ENCODE measurements at regions not wholly inside any gene's neighbourhood (a gene's known extent, or its start where the extent isn't known, plus 50 kb on each side); places are given as distances from the start of the nearest gene placed in this dataset.

DNA sequence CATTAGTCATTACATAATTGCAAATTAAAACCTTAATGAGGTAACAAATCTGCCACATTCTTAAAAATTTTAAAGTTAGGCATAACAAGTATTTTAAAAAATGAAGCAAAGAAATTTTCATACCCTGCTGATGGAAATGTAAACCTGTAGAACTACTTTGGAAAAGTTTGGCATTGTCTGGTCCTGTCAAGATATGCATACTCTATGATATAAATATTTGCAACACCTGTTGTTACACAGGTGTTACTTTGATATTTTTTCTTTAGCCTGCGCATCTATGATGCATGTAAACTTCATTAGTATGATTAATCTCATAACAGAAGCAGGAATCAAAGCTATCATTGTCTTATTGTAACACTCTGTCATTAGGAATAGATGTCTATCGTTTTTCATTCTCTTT lies 634.3 kb downstream of the TRIB2 start:
- SMC1A ChIA-PET (ENCODE audit: uncharacterized antibody, unreplicated experiment) = no interaction called here
- Histone ChIP-seq H3K4me3 (no peak overlapping the region), H3K4me2 (ENCODE audit: control insufficient read depth, insufficient read depth) (no peak overlapping the region), H3K36me3 (ENCODE audit: control insufficient read depth in 2 of 2, insufficient read depth in 2 of 2, low read length in 1 of 2) (no peaks in the 10 kb centered on the region), H3K9me3 (replicated peaks; ENCODE audit: control insufficient read depth, insufficient read depth, low read length) (no peaks in the 10 kb centered on the region), H3K4me1 (ENCODE audit: control insufficient read depth, insufficient read depth, low read length) (no peaks in the 10 kb centered on the region), H3K9ac (ENCODE audit: control insufficient read depth, insufficient read depth, low read length) (no peak overlapping the region), H3K27me3 (replicated peaks in 1 of 2; ENCODE audit: control insufficient read depth in 2 of 2, insufficient read depth in 2 of 2, low read length in 1 of 2) (no peaks in the 10 kb centered on the region), H2AFZ (ENCODE audit: control insufficient read depth, low read depth, low read length) (no peak overlapping the region), H3K79me2 (ENCODE audit: control insufficient read depth, insufficient read depth, low read length) (no peaks in the 10 kb centered on the region), H3K27ac (ENCODE audit: control insufficient read depth, insufficient read depth) (no peak overlapping the region), H4K20me1 (ENCODE audit: control insufficient read depth, insufficient read depth) (no peaks in the 10 kb centered on the region)
- in situ Hi-C loops (cut with MboI) = no loop called here
- CTCF ChIA-PET = no interaction called here
- WGBS (ENCODE audit: insufficient coverage, insufficient replicate concordance, low lambda C conversion rate, missing lambda C conversion rate) = 31% methylated on average over 2 of the region's 2 CpGs
- ATAC-seq (no peak), DNase-seq (ENCODE audit: low read depth, low spot score) (no peak), FAIRE-seq (no peak)
- no TSS peak for BruUV-seq (replicated peaks)
- intact Hi-C loops (cut with micrococcal nuclease; ENCODE audit: unreplicated experiment) = no loop called here
- POLR2A ChIA-PET = no interaction called here
- RAD21 ChIA-PET (ENCODE audit: unreplicated experiment) = no interaction called here
- no peak for TF ChIP-seq SMC3 (IDR thresholded peaks at IDR 0.05; ENCODE audit: borderline replicate concordance, low read length)
- TF ChIP-seq BCL11A (IDR thresholded peaks at IDR 0.05; ENCODE audit: low read depth, low read length) = no peak
- no peak for TF ChIP-seq PAX8 (IDR thresholded peaks at IDR 0.05)
- TF ChIP-seq, protein P1, sequence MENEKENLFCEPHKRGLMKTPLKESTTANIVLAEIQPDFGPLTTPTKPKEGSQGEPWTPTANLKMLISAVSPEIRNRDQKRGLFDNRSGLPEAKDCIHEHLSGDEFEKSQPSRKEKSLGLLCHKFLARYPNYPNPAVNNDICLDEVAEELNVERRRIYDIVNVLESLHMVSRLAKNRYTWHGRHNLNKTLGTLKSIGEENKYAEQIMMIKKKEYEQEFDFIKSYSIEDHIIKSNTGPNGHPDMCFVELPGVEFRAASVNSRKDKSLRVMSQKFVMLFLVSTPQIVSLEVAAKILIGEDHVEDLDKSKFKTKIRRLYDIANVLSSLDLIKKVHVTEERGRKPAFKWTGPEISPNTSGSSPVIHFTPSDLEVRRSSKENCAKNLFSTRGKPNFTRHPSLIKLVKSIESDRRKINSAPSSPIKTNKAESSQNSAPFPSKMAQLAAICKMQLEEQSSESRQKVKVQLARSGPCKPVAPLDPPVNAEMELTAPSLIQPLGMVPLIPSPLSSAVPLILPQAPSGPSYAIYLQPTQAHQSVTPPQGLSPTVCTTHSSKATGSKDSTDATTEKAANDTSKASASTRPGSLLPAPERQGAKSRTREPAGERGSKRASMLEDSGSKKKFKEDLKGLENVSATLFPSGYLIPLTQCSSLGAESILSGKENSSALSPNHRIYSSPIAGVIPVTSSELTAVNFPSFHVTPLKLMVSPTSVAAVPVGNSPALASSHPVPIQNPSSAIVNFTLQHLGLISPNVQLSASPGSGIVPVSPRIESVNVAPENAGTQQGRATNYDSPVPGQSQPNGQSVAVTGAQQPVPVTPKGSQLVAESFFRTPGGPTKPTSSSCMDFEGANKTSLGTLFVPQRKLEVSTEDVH (IDR thresholded peaks at IDR 0.05; ENCODE audit: low read depth, partially characterized antibody) = no peak
- TF ChIP-seq, protein P2, sequence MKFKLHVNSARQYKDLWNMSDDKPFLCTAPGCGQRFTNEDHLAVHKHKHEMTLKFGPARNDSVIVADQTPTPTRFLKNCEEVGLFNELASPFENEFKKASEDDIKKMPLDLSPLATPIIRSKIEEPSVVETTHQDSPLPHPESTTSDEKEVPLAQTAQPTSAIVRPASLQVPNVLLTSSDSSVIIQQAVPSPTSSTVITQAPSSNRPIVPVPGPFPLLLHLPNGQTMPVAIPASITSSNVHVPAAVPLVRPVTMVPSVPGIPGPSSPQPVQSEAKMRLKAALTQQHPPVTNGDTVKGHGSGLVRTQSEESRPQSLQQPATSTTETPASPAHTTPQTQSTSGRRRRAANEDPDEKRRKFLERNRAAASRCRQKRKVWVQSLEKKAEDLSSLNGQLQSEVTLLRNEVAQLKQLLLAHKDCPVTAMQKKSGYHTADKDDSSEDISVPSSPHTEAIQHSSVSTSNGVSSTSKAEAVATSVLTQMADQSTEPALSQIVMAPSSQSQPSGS (IDR thresholded peaks at IDR 0.05; ENCODE audit: low read length) = no peak
- TF ChIP-seq, protein P3, sequence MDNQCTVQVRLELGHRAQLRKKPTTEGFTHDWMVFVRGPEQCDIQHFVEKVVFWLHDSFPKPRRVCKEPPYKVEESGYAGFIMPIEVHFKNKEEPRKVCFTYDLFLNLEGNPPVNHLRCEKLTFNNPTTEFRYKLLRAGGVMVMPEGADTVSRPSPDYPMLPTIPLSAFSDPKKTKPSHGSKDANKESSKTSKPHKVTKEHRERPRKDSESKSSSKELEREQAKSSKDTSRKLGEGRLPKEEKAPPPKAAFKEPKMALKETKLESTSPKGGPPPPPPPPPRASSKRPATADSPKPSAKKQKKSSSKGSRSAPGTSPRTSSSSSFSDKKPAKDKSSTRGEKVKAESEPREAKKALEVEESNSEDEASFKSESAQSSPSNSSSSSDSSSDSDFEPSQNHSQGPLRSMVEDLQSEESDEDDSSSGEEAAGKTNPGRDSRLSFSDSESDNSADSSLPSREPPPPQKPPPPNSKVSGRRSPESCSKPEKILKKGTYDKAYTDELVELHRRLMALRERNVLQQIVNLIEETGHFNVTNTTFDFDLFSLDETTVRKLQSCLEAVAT (IDR thresholded peaks at IDR 0.05) = no peak
- no peak for TF ChIP-seq HDAC2 (IDR thresholded peaks at IDR 0.05)
- TF ChIP-seq ZBED1 (IDR thresholded peaks at IDR 0.05; ENCODE audit: borderline replicate concordance) = no peak
- no peak for TF ChIP-seq STAT1 (conservative IDR thresholded peaks at IDR 0.05)
- no peak for TF ChIP-seq BRCA1 (IDR thresholded peaks at IDR 0.05; ENCODE audit: low read depth, low read length)
- TF ChIP-seq KAT2A (conservative IDR thresholded peaks at IDR 0.05; ENCODE audit: control insufficient read depth, low read depth, low read length) = no peak
- no peak for TF ChIP-seq FOXM1 (IDR thresholded peaks at IDR 0.05; ENCODE audit: low read depth, low read length)
